Endodermal cell (in vitro differentiated cells): ENCODE measurements at regions not wholly inside any gene's neighbourhood (a gene's known extent, or its start where the extent isn't known, plus 50 kb on each side); places are given as distances from the start of the nearest gene placed in this dataset.

Experiments
- DNase-seq: peaks from one replicate; pipeline ENCODE4 v3.0.0-alpha.2; 2017
- H3K27ac ChIP-seq: 2 replicates; pipeline ENCODE4 v1.5.1; 2013; ENCODE audit warnings: mild to moderate bottlenecking, low read depth, low read length, moderate library complexity
- H3K27me3 ChIP-seq: 2 replicates; pipeline ENCODE4 v1.6.1; 2013; ENCODE audit warnings: mild to moderate bottlenecking, low read length, moderate library complexity; ENCODE audit not compliant: insufficient read depth, control insufficient read depth, poor library complexity, severe bottlenecking
- H3K36me3 ChIP-seq: 2 replicates; pipeline ENCODE4 v1.7.0; 2013; ENCODE audit warnings: mild to moderate bottlenecking, low read length, moderate library complexity; ENCODE audit not compliant: control insufficient read depth, insufficient read depth
- H3K4me1 ChIP-seq: one replicate; pipeline ENCODE4 v1.7.0; 2013; ENCODE audit warnings: low read length; ENCODE audit not compliant: control insufficient read depth, insufficient read depth
- H3K4me3 ChIP-seq: 2 replicates; pipeline ENCODE4 v1.5.1; 2013; ENCODE audit warnings: mild to moderate bottlenecking, low read length, moderate library complexity
- H3K9ac ChIP-seq: 2 replicates; pipeline ENCODE4 v1.6.1; 2013; ENCODE audit warnings: mild to moderate bottlenecking, low read length, moderate library complexity; ENCODE audit not compliant: poor library complexity, severe bottlenecking; ENCODE audit errors: extremely low read depth
- H3K9me3 ChIP-seq: 2 replicates; pipeline ENCODE4 v1.6.1; 2013; ENCODE audit warnings: mild to moderate bottlenecking, low read length, moderate library complexity; ENCODE audit not compliant: control insufficient read depth
- H3K27ac Mint-ChIP-seq: 2 replicates; pipeline ENCODE4 v1.8.0; 2020; ENCODE audit warnings: mixed read lengths
- H3K27me3 Mint-ChIP-seq: 2 replicates; pipeline ENCODE4 v1.8.0; 2021; ENCODE audit warnings: mild to moderate bottlenecking, mixed read lengths; ENCODE audit not compliant: insufficient read depth
- H3K36me3 Mint-ChIP-seq: 2 replicates; pipeline ENCODE4 v1.8.0; 2020; ENCODE audit warnings: low read depth, mixed read lengths
- H3K4me1 Mint-ChIP-seq: 2 replicates; pipeline ENCODE4 v1.8.0; 2020; ENCODE audit warnings: mixed read lengths
- H3K4me3 Mint-ChIP-seq: 2 replicates; pipeline ENCODE4 v1.8.0; 2020; ENCODE audit warnings: mild to moderate bottlenecking, moderate library complexity, mixed read lengths
- H3K9me3 Mint-ChIP-seq: 2 replicates; pipeline ENCODE4 v1.8.0; 2020; ENCODE audit warnings: mild to moderate bottlenecking, mixed read lengths
- CTCF ChIP-seq: fragments of 200-600 bp; sonication (generic); conservative IDR thresholded peaks from 2 replicates; pipeline ENCODE4 v1.5.0; 2021; ENCODE audit warnings: antibody characterized with exemption, mild to moderate bottlenecking
- WGBS, 2 experiments: methylation state at CpG; one replicate each; pipeline versions ENCODE4 v1.1.5 to v1.1.7; 2013; ENCODE audit warnings: missing lambda C conversion rate in 2 of 2, mixed read lengths in 1 of 2; ENCODE audit not compliant: insufficient coverage in 1 of 2, insufficient read length in 1 of 2; 5-methylcytosine and 5-hydroxymethylcytosine counted together

GRCh38 chr2:18659915-18660314, 70.5 kb upstream of the NT5C1B start:
- Mint-ChIP-seq H3K27ac (no peak overlapping the region), H3K4me1 (peaks cover 18% of the 10 kb centered on the region), H3K27me3 (peaks cover 2% of the 10 kb centered on the region), H3K4me3 (no peak overlapping the region), H3K9me3 (no peaks in the 10 kb centered on the region), H3K36me3 (no peaks in the 10 kb centered on the region)
- TF ChIP-seq CTCF: no peak
- 100% methylated on average over 1 of the region's 1 CpG; no CpG with 5 or more reads in 1 of the 2 experiments for WGBS, 2 experiments
- H3K27me3 ChIP-seq: no peaks in the 10 kb centered on the region
- no peak overlapping the region for H3K9ac ChIP-seq
- no peaks in the 10 kb centered on the region for H3K36me3 ChIP-seq
- peaks cover 11% of the 10 kb centered on the region for H3K4me1 ChIP-seq
- no peak for DNase-seq
- H3K4me3 ChIP-seq: no peak overlapping the region
- H3K9me3 ChIP-seq: no peaks in the 10 kb centered on the region
- no peak overlapping the region for H3K27ac ChIP-seq

GRCh38 chr2:18656048-18656447, 66.7 kb upstream of the NT5C1B start:
- Mint-ChIP-seq H3K27me3 (peaks cover 2% of the 10 kb centered on the region), H3K4me3 (no peak overlapping the region), H3K9me3 (no peaks in the 10 kb centered on the region), H3K4me1 (peaks cover 4% of the 10 kb centered on the region), H3K36me3 (no peaks in the 10 kb centered on the region), H3K27ac (no peak overlapping the region)
- no peak for TF ChIP-seq CTCF
- peaks cover 5% of the 10 kb centered on the region for H3K4me1 ChIP-seq
- H3K27me3 ChIP-seq: no peaks in the 10 kb centered on the region
- no peak for DNase-seq
- WGBS, 2 experiments: 64% methylated on average over 1 of the region's 2 CpGs; no CpG with 5 or more reads in 1 of the 2 experiments
- H3K36me3 ChIP-seq: no peaks in the 10 kb centered on the region
- no peaks in the 10 kb centered on the region for H3K9me3 ChIP-seq
- no peak overlapping the region for H3K27ac ChIP-seq
- no peak overlapping the region for H3K9ac ChIP-seq
- H3K4me3 ChIP-seq: no peak overlapping the region

- H3K9me3 Mint-ChIP-seq: no peaks in the 10 kb centered on the region
- H3K36me3 ChIP-seq: no peaks in the 10 kb centered on the region
- H3K4me3 Mint-ChIP-seq: no peak overlapping the region
- no peak for TF ChIP-seq CTCF
- H3K36me3 Mint-ChIP-seq: no peaks in the 10 kb centered on the region
- peaks cover 10% of the 10 kb centered on the region for H3K4me1 Mint-ChIP-seq
- WGBS, 2 experiments: 84 to 95% methylated on average over 2 to 3 of the region's 3 CpGs
- no peak overlapping the region for H3K9ac ChIP-seq
- H3K9me3 ChIP-seq: no peaks in the 10 kb centered on the region
- no peaks in the 10 kb centered on the region for H3K27me3 Mint-ChIP-seq
- H3K27ac Mint-ChIP-seq: no peak overlapping the region
- H3K4me1 ChIP-seq: peaks cover 4% of the 10 kb centered on the region
- no peak overlapping the region for H3K27ac ChIP-seq
- no peaks in the 10 kb centered on the region for H3K27me3 ChIP-seq
- no peak for DNase-seq
- H3K4me3 ChIP-seq: no peak overlapping the region
Observed at GRCh38 chr2:18651842-18652774, 62.7 kb upstream of the NT5C1B start.
